ENCODE measurements at regions not wholly inside any gene's neighbourhood (a gene's known extent, or its start where the extent isn't known, plus 50 kb on each side); places are given as distances from the start of the nearest gene placed in this dataset.

DNA sequence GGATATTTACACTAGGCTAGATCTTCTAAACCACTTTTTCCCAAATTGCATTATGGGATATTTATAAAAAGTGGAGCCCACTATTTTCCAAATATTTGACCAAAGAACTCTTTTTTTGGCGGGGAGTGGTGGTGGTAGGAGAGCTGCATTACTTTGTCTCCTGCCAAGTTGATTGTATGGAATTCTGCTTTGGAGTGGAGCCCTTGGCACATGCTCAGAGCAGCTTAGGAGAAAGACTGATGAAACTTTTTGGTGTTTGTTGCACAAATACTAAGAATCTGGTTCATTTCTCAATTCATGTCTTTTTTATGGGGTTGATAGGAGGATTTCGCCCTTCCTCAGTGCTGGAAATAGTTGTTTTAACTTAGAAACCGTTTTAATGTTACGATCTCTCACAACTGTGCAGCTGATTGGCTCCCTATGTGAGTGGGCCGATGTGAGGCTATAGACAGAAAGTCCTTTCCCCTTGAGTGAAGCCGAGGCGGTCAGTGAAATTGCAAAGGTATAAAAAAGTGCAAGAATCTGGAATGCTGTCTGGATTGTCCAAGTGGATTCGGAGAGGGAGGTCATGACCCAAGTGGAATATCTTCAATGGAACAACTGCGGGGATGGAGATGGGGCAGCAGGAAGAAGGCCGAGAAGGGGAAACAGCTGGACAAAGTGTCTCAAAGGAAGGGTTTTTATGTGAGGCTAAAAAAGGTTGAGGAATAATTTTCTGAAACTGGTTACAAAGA, 415.9 kb downstream of the FGF9 start:
- no peaks in the 10 kb centered on the region for H3K36me3 Mint-ChIP-seq (ENCODE audit: low read depth, unreplicated experiment)
- FAIRE-seq (no peak), DNase-seq (ENCODE audit: low read depth) (no peak)
- Histone ChIP-seq H2AFZ (ENCODE audit: low read depth, low read length) (no peak overlapping the region), H3K4me2 (ENCODE audit: low read length) (no peak overlapping the region), H3K36me3 (ENCODE audit: insufficient read depth, low read length) (no peaks in the 10 kb centered on the region), H3K9me3 (ENCODE audit: insufficient read depth, low read depth, low read length) (peaks cover 13% of the 10 kb centered on the region), H3K79me2 (ENCODE audit: insufficient read depth, low read length) (no peaks in the 10 kb centered on the region), H3K27me3 (ENCODE audit: insufficient read depth, low read length) (no peaks in the 10 kb centered on the region), H3K9ac (ENCODE audit: low read length) (no peak overlapping the region), H3K27ac (ENCODE audit: low read depth, low read length) (no peak overlapping the region), H3K4me1 (ENCODE audit: insufficient read depth, low read length) (no peaks in the 10 kb centered on the region), H4K20me1 (ENCODE audit: insufficient read depth, low read length) (no peaks in the 10 kb centered on the region), H3K4me3 (ENCODE audit: insufficient read depth, low read depth, low read length) (no peak overlapping the region)
- H3K9me3 Mint-ChIP-seq (ENCODE audit: unreplicated experiment) = peaks cover 6% of the 10 kb centered on the region
- H3K27me3 Mint-ChIP-seq (ENCODE audit: low read depth, unreplicated experiment) = peaks cover 4% of the 10 kb centered on the region
- peaks cover 5% of the 10 kb centered on the region for H3K4me1 Mint-ChIP-seq (ENCODE audit: low read depth, unreplicated experiment)
- H3K27ac Mint-ChIP-seq (ENCODE audit: unreplicated experiment) = no peak overlapping the region
- no peak overlapping the region for H3K4me3 Mint-ChIP-seq (ENCODE audit: unreplicated experiment)
- TF ChIP-seq EZH2 (IDR thresholded peaks at IDR 0.05; ENCODE audit: insufficient read depth, low read length) = no peak
- TF ChIP-seq, protein P1, sequence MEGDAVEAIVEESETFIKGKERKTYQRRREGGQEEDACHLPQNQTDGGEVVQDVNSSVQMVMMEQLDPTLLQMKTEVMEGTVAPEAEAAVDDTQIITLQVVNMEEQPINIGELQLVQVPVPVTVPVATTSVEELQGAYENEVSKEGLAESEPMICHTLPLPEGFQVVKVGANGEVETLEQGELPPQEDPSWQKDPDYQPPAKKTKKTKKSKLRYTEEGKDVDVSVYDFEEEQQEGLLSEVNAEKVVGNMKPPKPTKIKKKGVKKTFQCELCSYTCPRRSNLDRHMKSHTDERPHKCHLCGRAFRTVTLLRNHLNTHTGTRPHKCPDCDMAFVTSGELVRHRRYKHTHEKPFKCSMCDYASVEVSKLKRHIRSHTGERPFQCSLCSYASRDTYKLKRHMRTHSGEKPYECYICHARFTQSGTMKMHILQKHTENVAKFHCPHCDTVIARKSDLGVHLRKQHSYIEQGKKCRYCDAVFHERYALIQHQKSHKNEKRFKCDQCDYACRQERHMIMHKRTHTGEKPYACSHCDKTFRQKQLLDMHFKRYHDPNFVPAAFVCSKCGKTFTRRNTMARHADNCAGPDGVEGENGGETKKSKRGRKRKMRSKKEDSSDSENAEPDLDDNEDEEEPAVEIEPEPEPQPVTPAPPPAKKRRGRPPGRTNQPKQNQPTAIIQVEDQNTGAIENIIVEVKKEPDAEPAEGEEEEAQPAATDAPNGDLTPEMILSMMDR (IDR thresholded peaks at IDR 0.05; ENCODE audit: insufficient read depth, low read depth, low read length) = no peak

DNA sequence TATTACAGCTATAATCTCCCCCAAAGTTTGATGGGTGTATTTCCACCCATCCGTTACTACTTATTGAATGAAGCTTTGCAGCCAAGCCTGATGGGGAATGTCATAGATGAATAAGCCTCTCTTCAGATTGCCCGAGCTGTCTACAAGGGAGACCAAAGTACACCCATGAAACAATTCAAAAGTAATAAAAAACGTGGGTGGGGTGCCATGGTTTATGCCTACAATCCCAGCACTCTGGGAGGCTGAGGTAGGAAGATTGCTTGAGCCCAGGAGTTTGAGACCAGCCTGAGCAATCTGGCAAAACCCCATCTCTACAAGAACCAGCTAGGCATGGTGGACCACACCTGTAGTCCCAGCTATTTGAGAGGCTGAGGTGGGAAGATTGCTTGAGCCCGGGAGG, 419.2 kb downstream of the FGF9 start:
- Histone ChIP-seq H4K20me1 (ENCODE audit: insufficient read depth, low read length) (no peaks in the 10 kb centered on the region), H3K36me3 (ENCODE audit: insufficient read depth, low read length) (no peaks in the 10 kb centered on the region), H3K27me3 (ENCODE audit: insufficient read depth, low read length) (no peaks in the 10 kb centered on the region), H2AFZ (ENCODE audit: low read depth, low read length) (no peak overlapping the region), H3K4me3 (ENCODE audit: insufficient read depth, low read depth, low read length) (no peak overlapping the region), H3K4me1 (ENCODE audit: insufficient read depth, low read length) (no peaks in the 10 kb centered on the region), H3K9me3 (ENCODE audit: insufficient read depth, low read depth, low read length) (peaks cover 8% of the 10 kb centered on the region), H3K4me2 (ENCODE audit: low read length) (no peak overlapping the region), H3K79me2 (ENCODE audit: insufficient read depth, low read length) (no peaks in the 10 kb centered on the region), H3K27ac (ENCODE audit: low read depth, low read length) (no peak overlapping the region), H3K9ac (ENCODE audit: low read length) (no peak overlapping the region)
- Mint-ChIP-seq H3K4me3 (ENCODE audit: unreplicated experiment) (no peak overlapping the region), H3K27me3 (ENCODE audit: low read depth, unreplicated experiment) (peaks cover 2% of the 10 kb centered on the region), H3K27ac (ENCODE audit: unreplicated experiment) (no peak overlapping the region), H3K9me3 (ENCODE audit: unreplicated experiment) (peaks cover 1% of the 10 kb centered on the region), H3K4me1 (ENCODE audit: low read depth, unreplicated experiment) (peaks cover 19% of the 10 kb centered on the region), H3K36me3 (ENCODE audit: low read depth, unreplicated experiment) (no peaks in the 10 kb centered on the region)
- TF ChIP-seq, protein P1 (IDR thresholded peaks at IDR 0.05; ENCODE audit: insufficient read depth, low read depth, low read length) = no peak
- no peak for TF ChIP-seq EZH2 (IDR thresholded peaks at IDR 0.05; ENCODE audit: insufficient read depth, low read length)
- no peak for DNase-seq (ENCODE audit: low read depth)
- FAIRE-seq = no peak
